HEK293T (cell line): ENCODE measurements at regions not wholly inside any gene's neighbourhood (a gene's known extent, or its start where the extent isn't known, plus 50 kb on each side); places are given as distances from the start of the nearest gene placed in this dataset.

Experiments
- ARNT ChIP-seq: fragments of 450-650 bp; IDR thresholded peaks from 2 replicates; pipeline ENCODE4 v1.6.1; 2017; ENCODE audit warnings: mild to moderate bottlenecking
- BHLHE40 ChIP-seq: fragments of 450-650 bp; IDR thresholded peaks from 2 replicates; pipeline ENCODE4 v1.6.1; 2016; ENCODE audit warnings: mild to moderate bottlenecking, moderate library complexity, borderline replicate concordance
- ELF4 ChIP-seq: fragments of 450-650 bp; IDR thresholded peaks from 2 replicates; pipeline ENCODE4 v1.6.1; 2017; ENCODE audit warnings: antibody characterized with exemption
- FOXA1 ChIP-seq: fragments of 450-650 bp; IDR thresholded peaks from 2 replicates; pipeline ENCODE4 v1.6.1; 2016; ENCODE audit warnings: mild to moderate bottlenecking
- FOXK2 ChIP-seq: fragments of 450-650 bp; IDR thresholded peaks from 2 replicates; pipeline ENCODE4 v1.6.1; 2016; ENCODE audit warnings: mild to moderate bottlenecking
- FOXM1 ChIP-seq: fragments of 450-650 bp; IDR thresholded peaks from 2 replicates; pipeline ENCODE4 v1.6.1; 2017; ENCODE audit warnings: mild to moderate bottlenecking, borderline replicate concordance
- HDGF ChIP-seq: fragments of 450-650 bp; IDR thresholded peaks from 2 replicates; pipeline ENCODE4 v1.6.1; 2017; ENCODE audit warnings: antibody characterized with exemption, borderline replicate concordance
- L3MBTL2 ChIP-seq: fragments of 450-650 bp; conservative IDR thresholded peaks from 2 replicates; pipeline ENCODE4 v1.6.1; 2016; ENCODE audit warnings: mild to moderate bottlenecking
- LEF1 ChIP-seq: fragments of 450-650 bp; IDR thresholded peaks from 2 replicates; pipeline ENCODE4 v1.6.1; 2017; ENCODE audit warnings: mild to moderate bottlenecking, borderline replicate concordance
- NFRKB ChIP-seq: fragments of 450-650 bp; IDR thresholded peaks from 2 replicates; pipeline ENCODE4 v1.6.1; 2016; ENCODE audit warnings: mild to moderate bottlenecking, moderate library complexity
- SP1 ChIP-seq: fragments of 450-650 bp; IDR thresholded peaks from 2 replicates; pipeline ENCODE4 v1.6.1; 2017
- SUZ12 ChIP-seq: fragments of 450-650 bp; IDR thresholded peaks from 2 replicates; pipeline ENCODE4 v1.6.1; 2016; ENCODE audit warnings: mild to moderate bottlenecking
- ZNF384 ChIP-seq: fragments of 450-650 bp; IDR thresholded peaks from 2 replicates; pipeline ENCODE4 v1.6.1; 2016
- TF ChIP-seq, protein P1 (sequence below): fragments of 450-650 bp; IDR thresholded peaks from 2 replicates; pipeline ENCODE4 v1.6.1; 2016

GRCh38 chr6:40946738-40947301 lies 92.2 kb downstream of the UNC5CL start:
- TF ChIP-seq LEF1, result no peak
- no peak for TF ChIP-seq NFRKB
- TF ChIP-seq BHLHE40, result no peak
- TF ChIP-seq FOXA1, result no peak
- TF ChIP-seq, protein P1, sequence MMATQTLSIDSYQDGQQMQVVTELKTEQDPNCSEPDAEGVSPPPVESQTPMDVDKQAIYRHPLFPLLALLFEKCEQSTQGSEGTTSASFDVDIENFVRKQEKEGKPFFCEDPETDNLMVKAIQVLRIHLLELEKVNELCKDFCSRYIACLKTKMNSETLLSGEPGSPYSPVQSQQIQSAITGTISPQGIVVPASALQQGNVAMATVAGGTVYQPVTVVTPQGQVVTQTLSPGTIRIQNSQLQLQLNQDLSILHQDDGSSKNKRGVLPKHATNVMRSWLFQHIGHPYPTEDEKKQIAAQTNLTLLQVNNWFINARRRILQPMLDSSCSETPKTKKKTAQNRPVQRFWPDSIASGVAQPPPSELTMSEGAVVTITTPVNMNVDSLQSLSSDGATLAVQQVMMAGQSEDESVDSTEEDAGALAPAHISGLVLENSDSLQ, result no peak
- no peak for TF ChIP-seq FOXM1
- TF ChIP-seq SP1, result no peak
- TF ChIP-seq ZNF384, result no peak
- TF ChIP-seq SUZ12, result no peak
- no peak for TF ChIP-seq ELF4
- no peak for TF ChIP-seq ARNT
- TF ChIP-seq HDGF, result no peak
- TF ChIP-seq FOXK2, result no peak
- TF ChIP-seq L3MBTL2, result no peak
